Central memory CD8-positive, alpha-beta T cell (primary cell): ENCODE measurements at regions not wholly inside any gene's neighbourhood (a gene's known extent, or its start where the extent isn't known, plus 50 kb on each side); places are given as distances from the start of the nearest gene placed in this dataset.
"Not testable (repeated sequence)": the region's sequence is repeated elsewhere in the genome, so short reads cannot be mapped to it uniquely, and the experiment has no call there.

ENCODE experiments used
- ATAC-seq: fragments of 150-1000 bp; cut with Tn5 transposase; replicated peaks from 2 replicates; pipeline ENCODE4 v1.10.0; 2022; ENCODE audit warnings: mild to moderate bottlenecking, moderate FRiP score, moderate number of reproducible peaks; ENCODE audit not compliant: poor library complexity, severe bottlenecking; ENCODE audit errors: extremely low read depth
- DNase-seq, 2 donors: peaks; one replicate each; pipeline ENCODE4 v3.0.0; 2021; ENCODE audit warnings: low spot score in 2 of 2
- H3K27ac Mint-ChIP-seq: one replicate; pipeline ENCODE4 v1.8.0; 2022; ENCODE audit warnings: low read depth, mild to moderate bottlenecking, moderate library complexity, mixed read lengths
- H3K27me3 Mint-ChIP-seq: one replicate; pipeline ENCODE4 v1.8.0; 2022; ENCODE audit warnings: mixed read lengths
- H3K36me3 Mint-ChIP-seq: one replicate; pipeline ENCODE4 v1.8.0; 2022; ENCODE audit warnings: mild to moderate bottlenecking, moderate library complexity, mixed read lengths; ENCODE audit not compliant: insufficient read depth
- H3K4me1 Mint-ChIP-seq: one replicate; pipeline ENCODE4 v1.8.0; 2022; ENCODE audit warnings: mixed read lengths
- H3K4me3 Mint-ChIP-seq: one replicate; pipeline ENCODE4 v1.8.0; 2022; ENCODE audit warnings: mild to moderate bottlenecking, moderate library complexity, mixed read lengths
- H3K9me3 Mint-ChIP-seq: one replicate; pipeline ENCODE4 v1.8.0; 2022; ENCODE audit warnings: mixed read lengths

- peaks cover 10% of the 10 kb centered on the region for H3K27me3 Mint-ChIP-seq
- no peak overlapping the region for H3K4me3 Mint-ChIP-seq
- H3K36me3 Mint-ChIP-seq = no peaks in the 10 kb centered on the region
- DNase-seq (no peak), ATAC-seq (no peak)
- H3K27ac Mint-ChIP-seq = no peak overlapping the region
- no peaks in the 10 kb centered on the region for H3K9me3 Mint-ChIP-seq
- peaks cover 6% of the 10 kb centered on the region for H3K4me1 Mint-ChIP-seq
Observed at GRCh38 chr3:101131767-101132166, 138.5 kb upstream of the ABI3BP start.

- no peaks in the 10 kb centered on the region for H3K9me3 Mint-ChIP-seq
- no peak overlapping the region for H3K4me3 Mint-ChIP-seq
Observed at GRCh38 chr3:101128786-101129185, 135.6 kb upstream of the ABI3BP start.

GRCh38 chr3:101128001-101128400 lies 134.8 kb upstream of the ABI3BP start:
- DNase-seq (no peak), ATAC-seq (no peak)
- Mint-ChIP-seq H3K27me3 (peaks cover 39% of the 10 kb centered on the region), H3K36me3 (no peaks in the 10 kb centered on the region), H3K4me3 (no peak overlapping the region), H3K4me1 (no peaks in the 10 kb centered on the region), H3K9me3 (no peaks in the 10 kb centered on the region), H3K27ac (no peak overlapping the region)

More at GRCh38 chr3:101128786-101129185, 135.6 kb upstream of the ABI3BP start:
- DNase-seq (no peak), ATAC-seq (no peak)
- Mint-ChIP-seq H3K4me1 (peaks cover 6% of the 10 kb centered on the region), H3K27me3 (peaks cover 39% of the 10 kb centered on the region), H3K27ac (no peak overlapping the region), H3K36me3 (no peaks in the 10 kb centered on the region)

- H3K27ac Mint-ChIP-seq = no peak overlapping the region
- no peak for ATAC-seq
- no peak overlapping the region for H3K4me3 Mint-ChIP-seq
- no peaks in the 10 kb centered on the region for H3K36me3 Mint-ChIP-seq
- H3K27me3 Mint-ChIP-seq = peaks cover 69% of the 10 kb centered on the region
- DNase-seq = no peak
- no peaks in the 10 kb centered on the region for H3K4me1 Mint-ChIP-seq
- no peaks in the 10 kb centered on the region for H3K9me3 Mint-ChIP-seq
Observed at GRCh38 chr3:101124125-101124524, 130.9 kb upstream of the ABI3BP start.

GRCh38 chr3:101123081-101123480 lies 129.9 kb upstream of the ABI3BP start:
- Mint-ChIP-seq H3K27me3 (peaks cover 69% of the 10 kb centered on the region), H3K27ac (no peak overlapping the region), H3K36me3 (no peaks in the 10 kb centered on the region), H3K9me3 (no peaks in the 10 kb centered on the region), H3K4me1 (no peaks in the 10 kb centered on the region), H3K4me3 (no peak overlapping the region)
- DNase-seq (no peak), ATAC-seq (no peak)

- H3K4me1 Mint-ChIP-seq = no peaks in the 10 kb centered on the region
- peaks cover 69% of the 10 kb centered on the region for H3K27me3 Mint-ChIP-seq
- DNase-seq (no peak), ATAC-seq (no peak)
- H3K9me3 Mint-ChIP-seq = no peaks in the 10 kb centered on the region
- no peaks in the 10 kb centered on the region for H3K36me3 Mint-ChIP-seq
- H3K4me3 Mint-ChIP-seq = no peak overlapping the region
- H3K27ac Mint-ChIP-seq = no peak overlapping the region
Observed at GRCh38 chr3:101122681-101123080, 129.5 kb upstream of the ABI3BP start.

GRCh38 chr3:101120039-101120438 lies 126.8 kb upstream of the ABI3BP start:
- DNase-seq (no peak), ATAC-seq (no peak)
- no peak overlapping the region for H3K4me3 Mint-ChIP-seq
- peaks cover 42% of the 10 kb centered on the region for H3K27me3 Mint-ChIP-seq
- H3K9me3 Mint-ChIP-seq = no peaks in the 10 kb centered on the region
- no peak overlapping the region for H3K27ac Mint-ChIP-seq
- H3K36me3 Mint-ChIP-seq = no peaks in the 10 kb centered on the region
- no peaks in the 10 kb centered on the region for H3K4me1 Mint-ChIP-seq

- Mint-ChIP-seq H3K36me3 (no peaks in the 10 kb centered on the region), H3K9me3 (no peaks in the 10 kb centered on the region), H3K4me3 (no peak overlapping the region), H3K4me1 (no peaks in the 10 kb centered on the region), H3K27ac (no peak overlapping the region), H3K27me3 (peaks cover 37% of the 10 kb centered on the region)
- no peak for ATAC-seq
- DNase-seq = no peak
Observed at GRCh38 chr3:101119535-101119934, 126.3 kb upstream of the ABI3BP start.

GRCh38 chr3:101117980-101118379 lies 124.8 kb upstream of the ABI3BP start:
- no peak for ATAC-seq
- Mint-ChIP-seq H3K4me3 (no peak overlapping the region), H3K36me3 (no peaks in the 10 kb centered on the region), H3K9me3 (no peaks in the 10 kb centered on the region), H3K27ac (no peak overlapping the region), H3K4me1 (no peaks in the 10 kb centered on the region), H3K27me3 (peaks cover 30% of the 10 kb centered on the region)
- no peak for DNase-seq

GRCh38 chr3:101117465-101117864 lies 124.2 kb upstream of the ABI3BP start:
- DNase-seq (no peak), ATAC-seq (no peak)
- Mint-ChIP-seq H3K4me3 (no peak overlapping the region), H3K36me3 (no peaks in the 10 kb centered on the region), H3K9me3 (no peaks in the 10 kb centered on the region), H3K27me3 (peaks cover 30% of the 10 kb centered on the region), H3K4me1 (no peaks in the 10 kb centered on the region), H3K27ac (no peak overlapping the region)

GRCh38 chr3:101110295-101110694 lies 117.1 kb upstream of the ABI3BP start:
- H3K4me3 Mint-ChIP-seq, DNase-seq, ATAC-seq, H3K36me3 Mint-ChIP-seq, H3K4me1 Mint-ChIP-seq, H3K27ac Mint-ChIP-seq: not testable (repeated sequence)
- H3K9me3 Mint-ChIP-seq = peaks cover 16% of the 10 kb centered on the region
- peaks cover 43% of the 10 kb centered on the region for H3K27me3 Mint-ChIP-seq

GRCh38 chr3:101104321-101104720 lies 111.1 kb upstream of the ABI3BP start:
- DNase-seq (no peak), ATAC-seq (no peak)
- Mint-ChIP-seq H3K36me3 (no peaks in the 10 kb centered on the region), H3K27ac (no peak overlapping the region), H3K4me1 (no peaks in the 10 kb centered on the region), H3K4me3 (no peak overlapping the region), H3K27me3 (peaks cover 50% of the 10 kb centered on the region), H3K9me3 (peaks cover 1% of the 10 kb centered on the region)

- ATAC-seq (no peak), DNase-seq (no peak)
- peaks cover 61% of the 10 kb centered on the region for H3K27me3 Mint-ChIP-seq
- H3K4me3 Mint-ChIP-seq = no peak overlapping the region
- H3K36me3 Mint-ChIP-seq = no peaks in the 10 kb centered on the region
- H3K27ac Mint-ChIP-seq = no peak overlapping the region
- H3K4me1 Mint-ChIP-seq = no peaks in the 10 kb centered on the region
- peaks cover 6% of the 10 kb centered on the region for H3K9me3 Mint-ChIP-seq
Observed at GRCh38 chr3:101102678-101103296, 109.6 kb upstream of the ABI3BP start.
